ENCODE measurements at regions not wholly inside any gene's neighbourhood (a gene's known extent, or its start where the extent isn't known, plus 50 kb on each side); places are given as distances from the start of the nearest gene placed in this dataset.

DNA sequence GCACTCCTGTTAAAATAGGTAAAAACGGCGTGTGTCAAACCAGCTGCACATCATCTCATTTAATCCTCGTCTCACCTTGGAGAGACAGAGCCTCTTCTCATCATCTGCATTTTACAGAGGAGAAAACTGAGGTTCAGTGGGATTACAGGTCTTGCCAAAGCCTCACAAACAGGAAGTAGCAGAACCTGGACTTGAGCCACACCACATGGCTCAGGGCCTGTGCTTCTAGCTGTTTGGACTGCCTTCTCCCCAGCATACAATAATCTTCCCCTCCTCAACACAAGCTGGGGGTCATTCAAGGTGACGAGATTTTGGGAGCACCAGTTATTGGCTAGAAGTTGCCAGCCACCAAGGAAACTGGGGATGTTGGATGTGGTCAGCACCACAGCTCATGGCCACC lies 167.9 kb upstream of the ZC3H12A start:
- Histone ChIP-seq H3K79me2 (replicated peaks; ENCODE audit: insufficient read depth) (no peaks in the 10 kb centered on the region), H3K36me3 (ENCODE audit: insufficient read depth) (no peaks in the 10 kb centered on the region), H2AFZ (no peak overlapping the region), H3K9me2 (ENCODE audit: insufficient read depth) (peaks cover 6% of the 10 kb centered on the region; the same call in 1 of the 2 replicates), H3K4me3 (no peak overlapping the region), H4K20me1 (replicated peaks; ENCODE audit: insufficient read depth) (no peaks in the 10 kb centered on the region), H3K27ac (ENCODE audit: low read depth) (no peak overlapping the region), H3K4me1 (ENCODE audit: insufficient read depth) (no peaks in the 10 kb centered on the region), H3K27me3 (ENCODE audit: insufficient read depth) (no peaks in the 10 kb centered on the region), H3F3A (replicated peaks; ENCODE audit: low read depth) (no peaks in the 10 kb centered on the region), H3K4me2 (no peak overlapping the region)
- DNase-seq (ENCODE audit: low spot score), result no peak
- Mint-ChIP-seq H3K36me3 (ENCODE audit: low read depth) (no peaks in the 10 kb centered on the region), H3K4me1 (peaks cover 8% of the 10 kb centered on the region; the same call in 2 of the 3 replicates), H3K4me3 (no peak overlapping the region), H3K9me3 (no peaks in the 10 kb centered on the region; the same call in 2 of the 3 replicates), H3K27me3 (ENCODE audit: insufficient read depth, low read depth, poor library complexity) (peaks cover 7% of the 10 kb centered on the region), H3K27ac (no peak overlapping the region)
- ATAC-seq, result no peak
- TF ChIP-seq ZNF331 (CRISPR knock-in tag; IDR thresholded peaks at IDR 0.05; ENCODE audit: low read depth) (no peak), EZH2phosphoT487 (IDR thresholded peaks at IDR 0.05; ENCODE audit: unreplicated experiment) (no peak), NANOG (IDR thresholded peaks at IDR 0.05; ENCODE audit: borderline replicate concordance) (no peak), ETS1 (IDR thresholded peaks at IDR 0.05) (no peak), EZH2 (IDR thresholded peaks at IDR 0.05; ENCODE audit: low read depth, unreplicated experiment) (no peak), JUNB (IDR thresholded peaks at IDR 0.05; ENCODE audit: unreplicated experiment) (no peak), ZNF114 (CRISPR knock-in tag; IDR thresholded peaks at IDR 0.05) (no peak), POLR2AphosphoS5 (IDR thresholded peaks at IDR 0.05; ENCODE audit: low read depth) (no peak), STAT1 (IDR thresholded peaks at IDR 0.05; ENCODE audit: unreplicated experiment) (no peak), REST (IDR thresholded peaks at IDR 0.05; ENCODE audit: unreplicated experiment) (no peak)
- TF ChIP-seq, protein P1, sequence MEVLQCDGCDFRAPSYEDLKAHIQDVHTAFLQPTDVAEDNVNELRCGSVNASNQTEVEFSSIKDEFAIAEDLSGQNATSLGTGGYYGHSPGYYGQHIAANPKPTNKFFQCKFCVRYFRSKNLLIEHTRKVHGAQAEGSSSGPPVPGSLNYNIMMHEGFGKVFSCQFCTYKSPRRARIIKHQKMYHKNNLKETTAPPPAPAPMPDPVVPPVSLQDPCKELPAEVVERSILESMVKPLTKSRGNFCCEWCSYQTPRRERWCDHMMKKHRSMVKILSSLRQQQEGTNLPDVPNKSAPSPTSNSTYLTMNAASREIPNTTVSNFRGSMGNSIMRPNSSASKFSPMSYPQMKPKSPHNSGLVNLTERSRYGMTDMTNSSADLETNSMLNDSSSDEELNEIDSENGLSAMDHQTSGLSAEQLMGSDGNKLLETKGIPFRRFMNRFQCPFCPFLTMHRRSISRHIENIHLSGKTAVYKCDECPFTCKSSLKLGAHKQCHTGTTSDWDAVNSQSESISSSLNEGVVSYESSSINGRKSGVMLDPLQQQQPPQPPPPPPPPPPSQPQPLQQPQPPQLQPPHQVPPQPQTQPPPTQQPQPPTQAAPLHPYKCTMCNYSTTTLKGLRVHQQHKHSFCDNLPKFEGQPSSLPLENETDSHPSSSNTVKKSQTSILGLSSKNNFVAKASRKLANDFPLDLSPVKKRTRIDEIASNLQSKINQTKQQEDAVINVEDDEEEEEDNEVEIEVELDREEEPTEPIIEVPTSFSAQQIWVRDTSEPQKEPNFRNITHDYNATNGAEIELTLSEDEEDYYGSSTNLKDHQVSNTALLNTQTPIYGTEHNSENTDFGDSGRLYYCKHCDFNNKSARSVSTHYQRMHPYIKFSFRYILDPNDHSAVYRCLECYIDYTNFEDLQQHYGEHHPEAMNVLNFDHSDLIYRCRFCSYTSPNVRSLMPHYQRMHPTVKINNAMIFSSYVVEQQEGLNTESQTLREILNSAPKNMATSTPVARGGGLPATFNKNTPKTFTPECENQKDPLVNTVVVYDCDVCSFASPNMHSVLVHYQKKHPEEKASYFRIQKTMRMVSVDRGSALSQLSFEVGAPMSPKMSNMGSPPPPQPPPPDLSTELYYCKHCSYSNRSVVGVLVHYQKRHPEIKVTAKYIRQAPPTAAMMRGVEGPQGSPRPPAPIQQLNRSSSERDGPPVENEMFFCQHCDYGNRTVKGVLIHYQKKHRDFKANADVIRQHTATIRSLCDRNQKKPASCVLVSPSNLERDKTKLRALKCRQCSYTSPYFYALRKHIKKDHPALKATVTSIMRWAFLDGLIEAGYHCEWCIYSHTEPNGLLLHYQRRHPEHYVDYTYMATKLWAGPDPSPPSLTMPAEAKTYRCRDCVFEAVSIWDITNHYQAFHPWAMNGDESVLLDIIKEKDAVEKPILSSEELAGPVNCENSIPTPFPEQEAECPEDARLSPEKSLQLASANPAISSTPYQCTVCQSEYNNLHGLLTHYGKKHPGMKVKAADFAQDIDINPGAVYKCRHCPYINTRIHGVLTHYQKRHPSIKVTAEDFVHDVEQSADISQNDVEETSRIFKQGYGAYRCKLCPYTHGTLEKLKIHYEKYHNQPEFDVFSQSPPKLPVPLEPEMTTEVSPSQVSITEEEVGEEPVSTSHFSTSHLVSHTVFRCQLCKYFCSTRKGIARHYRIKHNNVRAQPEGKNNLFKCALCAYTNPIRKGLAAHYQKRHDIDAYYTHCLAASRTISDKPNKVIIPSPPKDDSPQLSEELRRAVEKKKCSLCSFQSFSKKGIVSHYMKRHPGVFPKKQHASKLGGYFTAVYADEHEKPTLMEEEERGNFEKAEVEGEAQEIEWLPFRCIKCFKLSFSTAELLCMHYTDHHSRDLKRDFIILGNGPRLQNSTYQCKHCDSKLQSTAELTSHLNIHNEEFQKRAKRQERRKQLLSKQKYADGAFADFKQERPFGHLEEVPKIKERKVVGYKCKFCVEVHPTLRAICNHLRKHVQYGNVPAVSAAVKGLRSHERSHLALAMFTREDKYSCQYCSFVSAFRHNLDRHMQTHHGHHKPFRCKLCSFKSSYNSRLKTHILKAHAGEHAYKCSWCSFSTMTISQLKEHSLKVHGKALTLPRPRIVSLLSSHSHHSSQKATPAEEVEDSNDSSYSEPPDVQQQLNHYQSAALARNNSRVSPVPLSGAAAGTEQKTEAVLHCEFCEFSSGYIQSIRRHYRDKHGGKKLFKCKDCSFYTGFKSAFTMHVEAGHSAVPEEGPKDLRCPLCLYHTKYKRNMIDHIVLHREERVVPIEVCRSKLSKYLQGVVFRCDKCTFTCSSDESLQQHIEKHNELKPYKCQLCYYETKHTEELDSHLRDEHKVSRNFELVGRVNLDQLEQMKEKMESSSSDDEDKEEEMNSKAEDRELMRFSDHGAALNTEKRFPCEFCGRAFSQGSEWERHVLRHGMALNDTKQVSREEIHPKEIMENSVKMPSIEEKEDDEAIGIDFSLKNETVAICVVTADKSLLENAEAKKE (CRISPR knock-in tag; IDR thresholded peaks at IDR 0.05), result no peak
